ENCODE measurements at regions not wholly inside any gene's neighbourhood (a gene's known extent, or its start where the extent isn't known, plus 50 kb on each side); places are given as distances from the start of the nearest gene placed in this dataset.

GRCh38 chr22:22386602-22387385 lies 121.7 kb downstream of the ZNF280B start:
- no peak for TF ChIP-seq EZH2 (IDR thresholded peaks at IDR 0.05)
- no peak for TF ChIP-seq POLR2AphosphoS5 (IDR thresholded peaks at IDR 0.05; ENCODE audit: borderline replicate concordance, low read depth, low read length)

All from SK-N-MC (cell line).